ENCODE measurements at regions not wholly inside any gene's neighbourhood (a gene's known extent, or its start where the extent isn't known, plus 50 kb on each side); places are given as distances from the start of the nearest gene placed in this dataset.

DNA sequence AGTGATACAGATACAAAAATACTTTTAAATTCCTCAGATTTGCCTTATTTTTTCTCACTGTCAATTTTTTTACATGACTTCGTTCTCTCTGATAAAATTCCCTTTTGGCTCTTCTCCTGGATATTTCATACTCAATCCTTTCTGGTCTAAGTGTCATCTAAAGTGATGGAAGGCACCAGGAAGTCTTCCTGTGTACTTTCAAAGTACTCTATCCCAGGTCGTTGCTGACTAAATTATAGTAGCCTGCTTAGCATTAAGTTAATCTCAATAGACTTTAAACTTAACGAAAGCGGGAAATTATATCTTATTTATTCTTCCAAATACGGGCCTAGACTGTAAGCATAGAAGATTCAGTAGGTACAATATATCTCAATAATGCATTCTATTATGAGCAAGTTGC lies 67.8 kb downstream of the CASP12 start:
- DNase-seq (ENCODE audit: low spot score): no peak
- H3K4me3 ChIP-seq: no peak overlapping the region
- TF ChIP-seq, protein P1, sequence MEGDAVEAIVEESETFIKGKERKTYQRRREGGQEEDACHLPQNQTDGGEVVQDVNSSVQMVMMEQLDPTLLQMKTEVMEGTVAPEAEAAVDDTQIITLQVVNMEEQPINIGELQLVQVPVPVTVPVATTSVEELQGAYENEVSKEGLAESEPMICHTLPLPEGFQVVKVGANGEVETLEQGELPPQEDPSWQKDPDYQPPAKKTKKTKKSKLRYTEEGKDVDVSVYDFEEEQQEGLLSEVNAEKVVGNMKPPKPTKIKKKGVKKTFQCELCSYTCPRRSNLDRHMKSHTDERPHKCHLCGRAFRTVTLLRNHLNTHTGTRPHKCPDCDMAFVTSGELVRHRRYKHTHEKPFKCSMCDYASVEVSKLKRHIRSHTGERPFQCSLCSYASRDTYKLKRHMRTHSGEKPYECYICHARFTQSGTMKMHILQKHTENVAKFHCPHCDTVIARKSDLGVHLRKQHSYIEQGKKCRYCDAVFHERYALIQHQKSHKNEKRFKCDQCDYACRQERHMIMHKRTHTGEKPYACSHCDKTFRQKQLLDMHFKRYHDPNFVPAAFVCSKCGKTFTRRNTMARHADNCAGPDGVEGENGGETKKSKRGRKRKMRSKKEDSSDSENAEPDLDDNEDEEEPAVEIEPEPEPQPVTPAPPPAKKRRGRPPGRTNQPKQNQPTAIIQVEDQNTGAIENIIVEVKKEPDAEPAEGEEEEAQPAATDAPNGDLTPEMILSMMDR (IDR thresholded peaks at IDR 0.05): no peak
- H3K27ac ChIP-seq: no peak overlapping the region

DNA sequence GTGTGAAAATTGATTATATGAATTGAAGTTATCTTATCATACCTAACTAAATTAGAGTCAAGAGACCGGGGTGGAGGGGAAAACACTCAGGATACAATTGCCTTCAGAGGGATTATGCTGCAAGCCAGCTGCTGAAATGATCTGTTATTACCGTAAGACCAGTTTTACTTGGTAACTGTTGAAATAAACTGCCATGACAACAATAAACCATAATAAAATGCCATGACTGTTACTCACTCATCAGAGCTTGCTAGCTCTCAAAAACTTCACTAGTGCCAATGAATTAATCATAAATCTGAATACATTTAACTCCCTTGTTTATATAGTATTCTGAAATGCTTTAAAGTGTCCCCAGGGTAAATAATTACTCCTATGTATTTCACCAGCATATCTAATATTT lies 68.2 kb downstream of the CASP12 start:
- H3K4me3 ChIP-seq: no peak overlapping the region
- DNase-seq (ENCODE audit: low spot score): no peak
- no peak overlapping the region for H3K27ac ChIP-seq
- TF ChIP-seq, protein P1 (IDR thresholded peaks at IDR 0.05): no peak

DNA sequence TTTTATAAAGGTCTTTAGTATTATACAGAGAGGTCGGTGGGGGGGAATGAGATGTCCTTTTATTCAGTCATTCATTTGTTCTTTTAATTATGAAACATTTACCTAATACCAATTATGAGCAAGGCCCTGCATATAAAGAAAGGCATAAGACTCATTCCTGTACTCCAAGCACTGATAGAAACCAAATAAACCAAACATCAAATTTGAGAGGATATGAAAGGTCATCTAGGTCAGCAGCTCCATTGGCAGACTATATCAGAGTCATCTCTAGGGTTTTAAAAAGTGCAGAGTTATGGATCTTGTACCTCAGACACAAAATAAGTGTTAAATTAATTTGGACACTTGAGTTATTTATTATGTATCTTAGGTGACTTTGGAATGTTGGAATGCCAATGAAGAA lies 71.5 kb downstream of the CASP12 start:
- TF ChIP-seq, protein P1 (IDR thresholded peaks at IDR 0.05): no peak
- H3K4me3 ChIP-seq: no peak overlapping the region
- no peak for DNase-seq (ENCODE audit: low spot score)
- no peak overlapping the region for H3K27ac ChIP-seq

DNA sequence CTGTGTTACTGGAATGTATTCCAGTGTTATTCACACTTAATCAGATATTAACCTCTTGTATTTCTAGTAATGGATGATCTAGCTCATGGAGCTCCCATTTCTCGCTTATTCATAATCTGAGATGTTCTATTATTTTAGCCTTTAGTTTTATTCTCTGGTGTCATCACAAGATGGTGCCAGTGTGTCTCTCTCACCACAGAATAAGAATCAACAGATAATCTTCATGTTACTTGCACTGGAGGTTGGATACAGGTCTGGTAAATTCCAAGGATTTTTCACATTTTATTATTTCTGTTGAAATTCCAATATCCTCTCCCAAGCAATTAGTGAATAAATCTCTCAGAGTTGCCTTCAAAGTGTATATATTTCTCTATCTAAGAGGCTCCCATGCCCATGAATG lies 74.6 kb downstream of the CASP12 start:
- Histone ChIP-seq H3K4me3 (no peak overlapping the region), H3K27ac (no peak overlapping the region)
- DNase-seq (ENCODE audit: low spot score): no peak
- TF ChIP-seq, protein P1 (IDR thresholded peaks at IDR 0.05): no peak

DNA sequence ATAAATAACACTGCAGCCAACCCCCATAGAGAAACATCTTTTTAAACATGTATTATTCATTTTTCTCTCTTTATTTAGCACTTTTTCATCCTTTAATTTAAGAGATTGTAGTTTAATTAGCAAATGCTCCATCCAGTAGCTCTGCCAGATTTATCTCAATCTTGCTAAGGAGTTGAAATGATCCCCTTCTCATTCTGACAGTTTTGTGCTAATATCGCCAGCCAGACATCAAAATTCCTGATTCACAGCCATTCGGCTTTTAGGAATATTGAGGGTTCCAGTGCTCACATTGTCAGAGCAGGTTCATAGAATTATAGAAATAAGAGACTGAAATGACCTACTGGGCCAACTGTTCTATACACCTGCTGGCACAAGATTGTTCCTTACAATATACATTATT lies 77.8 kb downstream of the CASP12 start:
- H3K4me3 ChIP-seq: no peak overlapping the region
- TF ChIP-seq, protein P1 (IDR thresholded peaks at IDR 0.05): no peak
- no peak overlapping the region for H3K27ac ChIP-seq
- DNase-seq (ENCODE audit: low spot score): no peak

DNA sequence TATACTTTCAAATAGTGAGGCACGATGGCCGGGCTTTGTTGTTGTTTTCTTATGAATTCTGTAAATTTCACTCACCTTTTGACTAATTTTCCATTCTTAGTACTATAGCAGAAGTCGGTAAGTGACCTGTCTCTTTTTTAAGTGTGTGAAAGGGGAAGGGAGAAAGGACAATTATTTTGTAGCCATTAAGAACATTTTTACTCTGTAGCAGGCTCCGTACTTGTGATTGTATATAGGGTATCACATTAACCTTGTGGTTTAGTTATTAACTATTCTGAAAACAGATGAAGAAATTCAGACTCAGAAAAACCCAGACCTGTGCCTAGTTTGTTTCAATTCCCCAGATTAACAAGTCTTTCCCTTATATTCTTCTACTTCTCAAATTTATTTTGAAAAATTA lies 78.7 kb downstream of the CASP12 start:
- Histone ChIP-seq H3K4me3 (no peak overlapping the region), H3K27ac (no peak overlapping the region)
- DNase-seq (ENCODE audit: low spot score): no peak
- TF ChIP-seq, protein P1 (IDR thresholded peaks at IDR 0.05): no peak

DNA sequence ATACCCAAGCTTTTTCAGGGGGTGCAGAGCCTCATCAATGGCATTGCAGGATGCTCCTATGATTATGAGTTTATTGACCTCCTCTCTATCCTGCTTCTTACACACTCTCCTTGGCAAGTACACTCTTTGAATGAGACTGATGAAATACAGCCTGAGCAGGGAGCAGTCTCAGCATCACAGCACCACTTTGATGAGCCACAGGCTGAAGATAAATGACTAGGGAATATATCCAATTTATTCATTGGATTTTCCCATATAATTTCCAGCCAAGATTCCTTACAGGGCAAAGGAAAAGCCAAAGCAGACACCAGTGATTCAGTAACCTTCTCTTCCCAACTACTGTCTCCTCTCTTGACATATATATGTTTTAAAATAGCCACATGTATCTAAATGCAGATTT lies 79.2 kb downstream of the CASP12 start:
- H3K27ac ChIP-seq: no peak overlapping the region

More for the DNA sequence above, 79.2 kb downstream of the CASP12 start:
- DNase-seq (ENCODE audit: low spot score): no peak
- TF ChIP-seq, protein P1 (IDR thresholded peaks at IDR 0.05): no peak
- H3K4me3 ChIP-seq: no peak overlapping the region

Data from coronary artery (tissue), 2 donors.